Activated CD4-positive, CD25-positive, alpha-beta regulatory T cell (primary cell): ENCODE measurements at regions not wholly inside any gene's neighbourhood (a gene's known extent, or its start where the extent isn't known, plus 50 kb on each side); places are given as distances from the start of the nearest gene placed in this dataset.

Experiments
- DNase-seq, 4 experiments: peaks; one replicate each; lab custom pipeline; 2025; lab: John Stamatoyannopoulos, UW

DNA sequence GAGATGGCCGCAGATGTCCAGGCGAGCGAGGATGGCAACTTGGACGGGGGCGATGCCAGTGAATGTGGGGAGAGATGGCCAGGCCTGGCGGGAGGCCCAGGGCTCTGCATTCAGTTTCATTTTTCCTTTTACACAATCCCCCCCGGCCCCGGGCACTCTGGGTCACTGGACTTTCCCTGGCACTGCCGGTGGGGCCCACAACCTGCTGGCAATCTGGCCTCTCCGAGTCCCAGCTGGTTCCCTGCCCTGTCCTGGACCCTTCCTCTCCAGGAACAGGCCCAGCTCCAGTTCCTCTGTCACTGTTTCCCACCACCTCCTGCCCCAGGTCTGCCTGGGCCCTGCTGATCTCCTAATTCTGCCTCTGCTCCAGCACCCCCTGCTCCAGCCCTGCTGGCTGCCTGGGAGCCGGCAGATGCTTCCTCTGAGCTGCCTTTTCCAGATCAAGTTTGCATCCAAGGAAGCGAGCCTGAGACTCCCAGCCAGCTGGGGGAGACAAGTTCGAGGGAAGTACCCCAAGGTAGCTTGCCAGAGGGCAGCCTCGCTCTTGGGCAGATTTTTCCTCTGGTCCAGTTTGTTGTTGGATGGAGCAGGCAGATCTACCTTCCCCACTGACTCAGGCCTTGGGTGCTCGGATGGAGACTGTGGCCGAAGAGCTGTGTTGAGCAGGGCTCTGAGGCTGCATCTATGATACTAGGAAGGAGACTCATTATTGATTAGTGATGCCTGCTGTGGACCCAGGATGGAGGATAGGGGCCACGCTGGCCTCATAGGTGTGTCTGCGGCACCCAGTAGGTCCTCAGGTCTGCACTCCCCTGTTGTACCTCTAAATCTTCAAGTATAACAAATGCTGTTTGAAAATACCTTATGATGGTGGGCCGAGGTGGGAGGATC lies 83.2 kb downstream of the CEBPB start:
- no peak for DNase-seq

DNA sequence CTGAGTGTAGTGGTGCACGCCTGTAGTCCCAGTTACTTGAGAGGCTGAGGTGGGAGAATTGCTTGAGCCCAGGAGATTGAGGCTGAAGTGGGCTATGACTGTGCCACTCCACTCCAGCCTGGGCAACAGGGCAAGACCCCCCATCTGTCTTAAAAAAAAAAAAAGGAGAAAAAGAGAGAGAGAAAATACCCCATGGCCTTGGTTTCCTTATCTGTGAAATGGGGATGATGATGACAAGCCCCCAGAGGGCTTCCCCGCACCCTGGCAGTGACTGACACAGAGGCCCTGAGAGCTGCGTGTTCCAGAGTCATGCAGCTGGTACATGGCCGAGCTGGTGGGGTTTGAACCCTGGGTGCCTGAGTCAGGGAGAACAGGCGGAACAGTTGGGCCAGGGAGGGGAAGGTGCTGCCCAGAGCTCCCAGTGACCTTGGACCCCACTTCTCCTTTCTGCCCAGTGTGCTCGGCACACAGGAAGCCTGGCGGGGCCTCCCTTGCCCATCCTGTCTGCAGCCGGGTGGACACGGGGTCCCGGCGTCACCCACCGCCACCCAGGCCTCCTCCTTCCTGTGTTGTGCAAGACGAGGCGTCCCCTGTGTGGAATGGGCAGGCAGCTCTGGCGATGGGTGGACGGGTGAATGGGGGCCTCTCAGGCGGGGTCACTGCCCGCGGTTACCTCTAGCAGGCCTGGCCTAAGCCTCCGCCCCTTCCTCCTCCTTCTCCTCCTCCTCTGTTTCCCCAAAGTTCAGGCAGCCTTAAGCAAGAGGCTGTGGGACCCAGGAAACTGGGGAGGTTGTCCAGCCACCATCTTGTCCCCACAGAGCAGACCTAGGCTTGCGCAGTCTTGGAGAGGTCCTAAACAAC lies 84.2 kb downstream of the CEBPB start:
- DNase-seq, result no peak

DNA sequence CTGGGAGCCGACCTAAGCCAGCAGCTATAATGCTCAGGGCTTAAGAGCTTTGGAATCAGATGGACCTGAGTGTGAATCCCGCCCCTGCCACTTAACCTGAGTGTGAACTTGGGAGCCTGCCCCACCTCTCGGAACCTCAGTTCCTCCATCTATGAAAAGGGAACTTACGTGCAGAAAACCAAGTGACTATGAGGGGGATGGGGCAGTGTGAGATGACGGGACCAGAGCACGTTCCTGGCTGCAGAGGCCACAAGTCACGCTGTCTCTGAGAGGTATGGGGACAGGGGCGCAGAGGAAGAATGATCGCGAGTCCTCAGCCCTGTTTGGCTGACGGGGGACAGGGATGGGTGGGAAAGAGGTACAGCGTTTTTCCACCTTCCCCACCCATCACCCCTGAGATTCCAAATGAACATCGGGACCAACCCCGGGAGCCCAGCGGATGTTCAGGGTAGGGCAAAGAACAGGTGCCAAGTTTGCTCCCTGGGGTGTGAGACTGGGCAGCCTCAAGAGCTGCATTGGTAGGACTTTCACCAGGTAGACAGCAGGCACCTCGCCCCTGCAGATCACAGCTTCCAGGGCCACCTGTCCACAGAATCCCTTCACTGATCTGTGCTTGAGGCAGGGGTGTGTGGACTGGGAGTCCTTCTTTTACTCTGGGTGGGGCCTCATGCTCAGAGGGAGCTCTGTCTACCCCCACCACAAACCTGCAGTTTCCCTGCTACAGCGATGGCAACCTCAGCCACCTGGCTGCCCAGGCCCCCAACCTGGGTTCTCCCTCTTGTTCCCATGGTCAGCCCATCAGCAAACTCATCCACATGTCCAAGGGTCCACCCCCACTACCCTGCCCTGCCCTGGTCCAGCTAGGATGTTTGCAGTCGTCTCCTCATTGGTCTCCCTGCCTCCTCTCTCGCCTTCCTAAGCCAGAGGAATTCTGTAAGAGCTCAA lies 85.8 kb downstream of the CEBPB start:
- no peak for DNase-seq

DNA sequence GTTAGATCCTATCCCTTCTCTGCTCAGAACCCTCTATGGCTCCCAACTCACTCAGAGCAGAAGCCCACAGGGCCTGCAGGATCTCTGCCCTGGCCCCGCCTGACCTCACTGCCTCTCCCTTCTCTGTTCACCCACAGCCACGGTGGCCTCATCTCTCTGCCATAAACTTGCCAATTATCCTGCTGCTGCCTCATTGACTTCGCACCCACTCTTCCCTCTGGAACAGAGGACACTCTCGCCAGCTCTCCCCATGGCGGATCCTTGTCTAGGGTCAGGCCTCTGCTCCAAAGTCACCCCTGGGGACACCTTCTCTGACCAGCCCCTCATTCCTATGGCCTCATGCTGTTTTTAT lies 86.4 kb downstream of the CEBPB start:
- no peak for DNase-seq

DNA sequence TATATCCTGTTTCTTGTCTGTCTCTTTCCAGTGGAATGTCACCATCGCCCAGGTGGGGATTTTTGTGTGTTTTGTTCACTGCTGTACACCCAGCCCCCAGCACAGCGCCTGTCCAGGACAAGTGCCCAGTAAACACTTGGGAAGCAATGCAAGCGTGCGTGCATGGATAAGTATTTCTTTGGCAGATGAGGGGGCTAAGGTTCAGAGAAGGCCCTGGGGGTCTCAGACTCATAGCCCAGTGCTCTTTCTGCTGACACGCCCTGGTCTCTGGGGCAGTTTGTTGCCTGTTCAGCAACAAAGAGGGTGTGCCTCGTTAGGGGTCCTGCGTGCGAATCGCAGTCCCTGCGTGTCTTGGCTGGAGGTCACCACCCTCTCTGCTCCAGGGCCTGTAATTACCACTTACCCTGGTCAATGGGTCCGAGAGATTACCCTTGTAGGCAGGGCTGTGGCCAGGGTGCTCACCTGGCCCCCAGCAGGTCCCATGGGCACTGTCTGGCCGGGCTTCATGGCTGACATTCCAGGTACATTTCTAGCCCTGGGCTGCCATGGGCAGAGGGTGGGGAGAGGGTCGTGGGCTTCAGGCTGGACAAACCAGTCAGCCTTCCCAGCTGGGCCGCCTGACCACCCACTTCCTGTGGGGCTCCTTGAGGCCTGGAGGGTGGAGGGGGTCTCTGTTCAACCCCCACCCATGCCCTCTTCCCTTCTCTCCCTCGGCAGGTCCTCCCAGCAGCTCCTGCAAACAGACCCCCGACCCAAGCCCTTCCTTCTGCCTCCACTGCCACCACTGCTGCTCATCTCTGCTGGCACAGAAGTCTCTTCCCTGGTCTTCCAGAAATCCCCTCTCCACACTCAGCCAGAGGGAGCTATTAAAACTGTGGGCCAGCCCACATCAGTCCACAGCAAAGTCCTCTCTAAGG lies 87.1 kb downstream of the CEBPB start:
- DNase-seq, result no peak

DNA sequence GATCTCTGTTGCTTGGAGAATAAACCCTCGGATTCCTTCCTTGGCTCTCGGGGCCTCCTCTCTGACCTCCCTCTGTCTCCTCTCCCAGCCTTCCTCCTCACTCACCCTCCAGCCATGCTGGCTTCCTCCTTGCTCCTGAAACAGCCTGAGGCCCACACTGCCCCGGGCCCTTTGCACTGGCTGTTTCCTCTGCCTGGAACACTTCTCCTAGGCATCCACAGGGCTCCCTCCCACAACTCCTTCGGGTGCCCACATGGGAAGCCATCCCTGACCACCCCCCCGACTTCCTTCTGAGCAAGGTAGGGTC lies 87.7 kb downstream of the CEBPB start:
- DNase-seq, result no peak

DNA sequence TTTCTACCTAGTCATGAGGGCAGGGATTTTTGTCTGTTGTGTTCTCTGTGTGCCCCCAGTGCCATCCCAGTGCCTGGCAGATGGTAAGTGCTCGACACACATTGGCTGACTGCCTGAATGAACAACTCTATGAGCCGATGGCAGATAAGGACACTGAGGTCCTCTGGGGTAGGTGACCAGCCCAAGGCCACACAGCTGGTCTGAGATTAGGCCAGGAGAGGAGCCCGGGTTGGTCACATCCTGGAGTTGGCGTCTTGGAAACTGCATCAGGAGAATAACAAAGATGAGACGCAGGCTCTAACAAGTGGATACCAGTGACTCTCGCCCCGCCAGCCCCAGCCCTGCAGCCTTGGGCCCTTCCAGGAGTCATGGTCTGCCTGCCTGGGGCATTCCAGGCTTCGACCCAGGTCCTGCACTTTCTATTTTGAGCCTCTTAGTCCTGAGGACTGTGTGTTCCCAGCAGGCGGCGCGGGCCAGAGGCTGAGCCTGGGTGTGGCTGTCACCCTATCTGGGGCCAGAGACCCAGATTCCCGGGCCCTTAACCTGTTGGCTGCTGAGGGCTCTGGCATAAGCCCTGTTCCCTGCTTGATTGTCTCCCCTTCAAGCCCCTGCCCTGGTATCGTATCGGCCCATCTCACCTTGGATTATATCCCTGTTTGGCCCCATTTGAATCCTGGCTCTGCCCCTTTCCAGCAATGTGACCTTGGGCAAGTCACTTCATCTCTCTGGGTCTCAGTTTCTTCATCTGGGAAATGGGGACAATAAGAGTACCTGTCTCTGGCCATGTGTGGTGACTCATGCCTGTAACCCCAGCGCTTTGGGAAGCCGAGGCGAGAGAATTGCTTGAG lies 88.3 kb downstream of the CEBPB start:
- DNase-seq, result no peak

DNA sequence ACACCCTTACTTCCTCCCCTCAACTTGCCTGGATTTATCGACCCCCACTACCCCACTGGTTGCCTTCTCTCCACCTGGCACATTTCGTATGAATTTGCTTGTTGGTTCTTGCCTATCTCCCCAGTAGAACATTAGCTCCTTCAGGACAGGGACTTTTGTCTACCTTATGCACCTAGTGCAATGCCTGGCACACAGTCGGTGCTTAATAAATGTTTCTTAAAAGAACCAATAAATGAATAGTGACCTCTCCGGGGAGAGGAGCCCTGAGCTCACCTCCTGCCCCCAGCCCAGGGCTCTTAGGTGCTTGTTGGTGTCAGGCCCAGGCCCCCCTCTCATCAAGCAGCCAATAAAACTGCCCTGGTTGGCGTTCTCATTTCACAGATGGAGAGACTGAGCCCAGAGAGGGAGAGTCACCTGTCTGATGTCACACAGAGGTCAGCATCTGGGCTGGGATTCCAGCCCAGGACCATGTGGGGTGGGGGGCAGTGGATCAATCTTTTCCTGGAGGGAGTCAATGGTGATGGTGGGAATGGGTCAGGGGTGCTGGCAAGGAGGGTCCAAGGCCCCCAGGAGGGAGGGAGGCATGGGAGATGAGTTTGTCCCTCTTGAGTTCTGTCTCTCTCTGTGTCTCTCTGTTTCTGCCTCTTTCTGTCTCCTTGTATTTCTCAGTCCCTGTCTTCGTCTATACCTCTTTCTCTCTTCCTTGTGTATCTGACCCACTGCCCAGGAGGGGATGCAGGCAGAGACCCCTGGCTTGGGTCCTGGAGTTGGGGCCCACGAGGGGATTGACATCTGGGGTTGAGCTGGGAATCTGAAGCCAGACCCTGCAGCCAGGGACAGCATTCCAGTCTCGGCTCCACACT lies 89.6 kb downstream of the CEBPB start:
- no peak for DNase-seq

DNA sequence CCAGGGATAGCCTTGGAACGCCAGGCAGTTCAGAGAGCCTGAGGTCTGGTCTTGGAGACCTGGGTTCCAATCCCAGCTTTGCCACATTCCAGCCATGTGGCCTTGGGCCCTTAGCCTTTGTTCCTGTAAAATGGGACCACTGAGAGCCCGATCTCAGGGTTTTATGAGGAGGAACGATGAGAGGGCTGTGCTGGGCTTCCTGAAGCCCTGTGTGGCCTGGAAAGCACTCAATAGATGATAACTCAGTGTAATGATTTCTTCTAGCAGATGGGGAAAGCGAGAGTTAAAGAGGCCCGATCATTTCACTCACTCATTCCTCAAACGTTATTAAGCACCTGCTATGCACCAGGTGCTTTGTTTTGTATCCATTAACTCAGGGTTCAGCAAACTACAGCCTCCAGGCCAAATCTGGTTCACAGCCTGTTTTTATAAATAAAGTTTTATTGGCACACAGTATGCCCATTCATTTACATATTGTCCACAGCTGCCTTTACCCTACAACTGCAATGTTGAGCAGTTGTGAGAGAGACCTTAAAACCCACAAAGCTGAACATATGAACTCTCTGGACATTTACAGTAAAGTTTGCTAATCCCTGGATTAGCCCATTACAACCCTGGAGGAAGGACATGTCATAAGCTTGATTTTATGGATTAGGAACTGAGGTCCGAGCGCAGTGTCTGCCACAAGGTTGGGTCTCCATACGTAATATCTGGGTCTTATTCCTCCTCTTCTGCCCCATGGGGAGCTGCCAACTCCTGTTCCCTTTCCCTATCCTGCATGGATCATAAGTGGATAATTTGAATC lies 90.4 kb downstream of the CEBPB start:
- DNase-seq, result no peak

DNA sequence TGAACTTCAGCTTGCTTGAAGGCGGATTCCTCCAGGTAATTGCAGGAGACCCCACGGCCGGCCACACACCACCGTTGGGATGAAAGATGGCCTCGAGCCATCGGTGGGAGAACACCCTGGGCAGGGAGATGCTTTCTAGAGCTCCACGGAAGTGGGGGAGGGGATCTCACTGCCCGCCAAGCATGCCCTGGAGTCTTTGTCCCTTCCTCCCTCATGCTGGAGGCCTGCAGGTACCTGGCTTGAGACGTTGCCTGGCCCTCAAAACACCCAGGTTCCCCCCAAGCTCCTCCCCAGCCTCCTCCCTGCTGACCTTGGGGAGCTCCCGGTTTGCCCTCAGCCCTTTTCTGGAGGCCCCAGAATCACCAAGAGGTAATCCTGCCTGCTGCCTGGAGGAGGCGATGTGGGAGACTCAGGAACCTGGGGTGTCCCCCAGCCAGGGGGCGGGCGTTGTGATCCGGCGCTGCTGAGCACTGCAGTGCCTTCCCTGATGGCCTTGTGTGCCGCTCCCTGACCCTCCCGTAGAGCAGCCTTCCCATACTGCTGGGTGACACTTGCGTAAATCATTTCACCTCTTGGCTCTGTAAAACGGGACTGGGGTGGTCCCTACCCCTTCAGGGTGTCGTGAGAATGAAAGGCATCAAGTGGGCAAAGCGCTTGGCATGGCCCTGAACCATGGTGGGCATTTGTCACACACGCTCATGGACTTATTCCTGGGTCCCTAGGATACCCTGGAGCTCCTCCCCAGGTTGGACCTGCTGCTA lies 91.4 kb downstream of the CEBPB start:
- no peak for DNase-seq

DNA sequence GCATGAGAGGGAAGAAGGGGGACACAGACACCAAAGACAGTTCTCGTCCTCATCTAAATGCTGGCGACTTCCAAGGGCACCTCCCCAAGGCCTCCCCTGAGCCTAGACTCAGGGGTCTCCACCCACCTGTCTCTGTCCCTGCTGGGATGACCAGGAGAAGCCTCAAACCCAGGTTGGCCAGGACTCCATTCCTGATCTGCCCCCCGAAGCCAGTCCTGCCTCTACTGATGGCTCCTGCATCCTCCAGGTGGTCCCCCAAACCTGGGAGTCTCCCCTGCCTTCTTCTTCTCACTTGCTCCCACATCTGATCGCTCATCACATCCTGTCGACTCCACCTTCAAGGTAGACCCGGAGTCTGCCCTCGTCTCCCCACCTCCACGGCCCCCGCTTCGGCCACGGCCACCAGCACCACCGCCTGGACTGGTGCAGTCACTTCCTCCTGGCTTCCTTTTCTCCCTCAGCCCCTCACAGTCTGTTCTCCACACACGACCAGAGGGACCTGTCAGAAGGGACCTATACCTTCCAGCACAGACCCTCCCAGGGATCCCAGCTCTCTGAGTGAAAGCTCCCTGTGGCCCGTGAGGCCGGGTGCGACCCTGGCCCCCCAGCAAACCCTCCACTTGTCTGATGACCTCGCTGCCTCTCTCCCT lies 92.1 kb downstream of the CEBPB start:
- DNase-seq, result no peak

DNA sequence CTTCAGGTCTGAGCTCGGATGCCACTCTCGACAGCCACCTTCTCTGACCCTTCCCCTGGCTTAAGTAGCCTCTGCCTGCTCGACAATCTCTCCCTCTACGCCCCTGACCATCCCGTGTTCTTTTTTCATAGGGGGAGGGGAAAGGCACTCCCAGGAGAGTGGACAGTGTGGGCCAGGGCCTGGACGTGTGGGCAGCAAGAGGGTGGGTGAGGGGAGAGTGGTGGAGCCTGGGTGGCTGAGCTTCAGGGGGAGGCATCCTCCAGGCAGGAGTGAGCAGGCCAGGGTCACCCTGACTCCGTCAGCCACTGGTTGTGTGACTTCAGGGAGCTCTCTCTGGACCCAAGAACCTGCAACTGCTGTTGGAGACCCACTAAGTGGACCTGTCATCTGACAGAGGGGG lies 92.7 kb downstream of the CEBPB start:
- DNase-seq, result no peak

DNA sequence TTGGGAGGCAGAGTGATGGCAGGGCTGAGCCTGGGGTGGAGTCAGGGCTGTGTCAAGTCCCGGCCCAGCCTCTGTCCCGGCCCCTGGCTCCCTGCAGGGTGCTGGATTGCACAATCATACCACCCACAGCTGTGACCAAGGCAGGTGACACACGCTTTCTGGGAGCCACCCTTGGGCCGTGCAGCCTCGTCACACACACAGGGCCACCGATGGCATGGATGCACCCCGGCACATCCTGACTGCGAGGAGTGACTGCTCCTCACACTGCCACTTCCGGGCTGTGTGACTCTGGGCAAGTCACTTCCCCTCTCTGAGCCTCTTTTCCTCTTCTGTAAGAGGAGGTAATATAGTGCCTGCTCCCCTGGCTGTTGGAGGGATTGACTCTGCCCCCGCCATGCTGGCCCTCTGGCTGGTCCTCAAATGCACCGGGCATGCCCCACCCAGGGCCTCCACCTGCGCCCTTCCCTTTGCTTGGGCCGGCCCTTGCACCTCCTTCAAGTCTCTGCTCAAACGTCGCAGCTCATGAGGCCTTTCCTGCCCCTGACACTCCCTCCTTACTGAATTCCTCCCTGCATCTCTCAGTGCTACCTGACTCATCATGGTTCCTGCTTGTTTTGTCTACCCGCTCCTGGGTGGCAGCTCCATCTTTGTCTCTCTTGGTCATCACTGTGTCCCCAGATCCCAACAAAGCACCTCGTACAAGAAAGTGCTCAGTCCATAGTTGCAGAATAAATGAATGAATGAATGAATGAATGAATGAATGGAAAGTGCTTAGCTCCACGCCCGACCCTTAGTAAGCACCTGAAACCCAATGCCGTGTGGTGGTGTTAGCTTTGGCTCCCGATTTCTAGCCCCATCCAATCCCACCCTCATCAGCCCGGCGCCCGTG lies 93.5 kb downstream of the CEBPB start:
- no peak for DNase-seq

DNA sequence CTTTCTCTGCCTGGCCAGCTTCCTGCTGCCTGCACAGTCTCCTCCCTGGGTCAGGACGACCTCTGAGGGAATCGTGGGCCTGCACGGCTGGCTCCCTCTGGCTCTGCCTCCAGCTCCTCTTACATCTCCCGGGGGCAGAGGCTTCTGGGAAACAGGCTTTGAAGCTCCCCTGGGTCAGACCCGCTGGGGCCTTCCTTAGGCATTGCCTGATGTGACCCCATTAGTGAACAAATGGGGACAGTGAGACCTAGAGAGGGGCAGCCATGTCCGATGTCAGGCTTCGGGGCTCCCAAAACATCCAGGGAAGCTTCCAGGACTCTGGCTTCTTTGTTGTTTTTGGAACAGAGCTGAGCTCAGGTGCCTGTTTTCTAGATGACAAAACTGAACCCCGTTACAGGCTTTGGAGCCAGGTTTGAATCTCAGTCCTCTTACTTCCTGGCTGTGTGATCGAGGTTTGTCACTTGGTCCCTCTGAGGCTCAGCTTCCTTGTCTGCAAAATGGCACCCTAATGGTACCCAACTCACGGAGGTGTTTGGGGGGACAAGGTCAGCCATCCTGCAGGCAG lies 94.3 kb downstream of the CEBPB start:
- no peak for DNase-seq

DNA sequence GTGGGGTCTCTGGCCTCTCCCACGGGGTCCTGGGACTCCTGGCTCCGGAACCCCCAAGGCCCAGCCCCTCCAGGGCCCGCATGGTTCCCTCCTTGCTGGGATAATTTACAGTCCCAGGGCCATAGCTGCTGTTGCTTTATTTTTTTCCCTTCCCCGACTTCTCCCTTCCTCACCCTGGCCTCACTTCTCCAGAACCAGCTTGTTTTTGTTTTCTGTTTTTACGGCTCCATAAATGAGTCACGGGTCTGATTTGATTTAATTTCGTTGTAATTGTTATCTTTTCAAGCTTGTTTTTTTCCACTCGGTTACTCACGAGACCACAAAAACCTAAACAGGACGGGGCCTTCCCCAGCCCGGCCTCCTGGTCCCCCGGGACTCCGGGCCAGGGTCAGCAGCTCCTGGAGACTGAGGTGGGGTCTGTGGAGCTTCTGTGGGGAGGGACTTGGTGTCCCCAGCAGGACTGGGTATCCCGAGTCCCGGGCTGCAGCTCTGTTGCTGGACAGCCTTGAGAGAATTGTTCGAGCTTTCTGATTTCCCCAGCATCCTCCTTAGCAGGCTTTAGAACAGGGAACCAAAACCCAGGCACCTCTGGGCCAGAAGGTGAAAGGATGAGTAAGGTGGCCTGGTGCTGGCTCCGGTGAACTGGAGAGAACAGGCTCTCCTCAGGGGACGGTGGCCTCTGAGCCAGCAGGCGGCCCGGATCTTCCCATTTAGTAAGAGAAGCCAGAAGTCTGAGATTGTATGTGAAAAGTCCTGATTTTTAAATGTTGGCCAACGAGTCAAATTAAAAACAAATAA lies 94.9 kb downstream of the CEBPB start:
- DNase-seq, result no peak
